ENCODE measurements at regions not wholly inside any gene's neighbourhood (a gene's known extent, or its start where the extent isn't known, plus 50 kb on each side); places are given as distances from the start of the nearest gene placed in this dataset.
"Not testable (repeated sequence)": the region's sequence is repeated elsewhere in the genome, so short reads cannot be mapped to it uniquely, and the experiment has no call there.

- DNase-seq, result no peak
- no peak for TF ChIP-seq CTCF (IDR thresholded peaks at IDR 0.05; ENCODE audit: low read depth, low read length, missing control alignments)
- in situ Hi-C loops (cut with HindIII; ENCODE audit: low pct_ligation_motif_present, low sequenced_read_pairs), result no loop called here
- H3K27ac ChIP-seq, result no peak overlapping the region
- H3K4me3 ChIP-seq (ENCODE audit: low read depth, low read length), result no peak overlapping the region
- H3K27me3 ChIP-seq (replicated peaks), result no peaks in the 10 kb centered on the region
- H3K36me3 ChIP-seq (replicated peaks), result no peaks in the 10 kb centered on the region
Observed at GRCh38 chr4:116547632-116548031, 537.7 kb downstream of the TRAM1L1 start.

- TF ChIP-seq CTCF (IDR thresholded peaks at IDR 0.05; ENCODE audit: low read depth, low read length, missing control alignments), result no peak
- no peaks in the 10 kb centered on the region for H3K36me3 ChIP-seq (replicated peaks)
- H3K27me3 ChIP-seq (replicated peaks), result no peaks in the 10 kb centered on the region
- H3K4me3 ChIP-seq (ENCODE audit: low read depth, low read length), result no peak overlapping the region
- in situ Hi-C loops (cut with HindIII; ENCODE audit: low pct_ligation_motif_present, low sequenced_read_pairs), result no loop called here
- DNase-seq, result no peak
- H3K27ac ChIP-seq, result no peak overlapping the region
Observed at GRCh38 chr4:116546759-116547158, 538.6 kb downstream of the TRAM1L1 start.

GRCh38 chr4:116544946-116545345 lies 540.4 kb downstream of the TRAM1L1 start:
- TF ChIP-seq CTCF (IDR thresholded peaks at IDR 0.05; ENCODE audit: low read depth, low read length, missing control alignments), result no peak

GRCh38 chr4:116539744-116540143 lies 545.6 kb downstream of the TRAM1L1 start:
- no peak overlapping the region for H3K27ac ChIP-seq
- in situ Hi-C loops (cut with HindIII; ENCODE audit: low pct_ligation_motif_present, low sequenced_read_pairs), result no loop called here
- H3K27me3 ChIP-seq (replicated peaks), result no peaks in the 10 kb centered on the region
- no peak for TF ChIP-seq CTCF (IDR thresholded peaks at IDR 0.05; ENCODE audit: low read depth, low read length, missing control alignments)
- DNase-seq, result no peak
- no peak overlapping the region for H3K4me3 ChIP-seq (ENCODE audit: low read depth, low read length)
- no peaks in the 10 kb centered on the region for H3K36me3 ChIP-seq (replicated peaks)

More at GRCh38 chr4:116544946-116545345, 540.4 kb downstream of the TRAM1L1 start:
- in situ Hi-C loops (cut with HindIII; ENCODE audit: low pct_ligation_motif_present, low sequenced_read_pairs), result no loop called here
- Histone ChIP-seq H3K4me3 (ENCODE audit: low read depth, low read length) (no peak overlapping the region), H3K27me3 (replicated peaks) (no peaks in the 10 kb centered on the region), H3K27ac (no peak overlapping the region), H3K36me3 (replicated peaks) (no peaks in the 10 kb centered on the region)
- no peak for DNase-seq

GRCh38 chr4:116537828-116538227 lies 547.5 kb downstream of the TRAM1L1 start:
- DNase-seq, result no peak
- in situ Hi-C loops (cut with HindIII; ENCODE audit: low pct_ligation_motif_present, low sequenced_read_pairs), result no loop called here
- no peaks in the 10 kb centered on the region for H3K36me3 ChIP-seq (replicated peaks)
- H3K27ac ChIP-seq, result no peak overlapping the region
- no peaks in the 10 kb centered on the region for H3K27me3 ChIP-seq (replicated peaks)
- no peak for TF ChIP-seq CTCF (IDR thresholded peaks at IDR 0.05; ENCODE audit: low read depth, low read length, missing control alignments)
- no peak overlapping the region for H3K4me3 ChIP-seq (ENCODE audit: low read depth, low read length)

GRCh38 chr4:116536024-116536423 lies 549.4 kb downstream of the TRAM1L1 start:
- in situ Hi-C loops (cut with HindIII; ENCODE audit: low pct_ligation_motif_present, low sequenced_read_pairs); H3K36me3 ChIP-seq (replicated peaks); H3K4me3 ChIP-seq (ENCODE audit: low read depth, low read length); H3K27ac ChIP-seq; DNase-seq; H3K27me3 ChIP-seq (replicated peaks): not testable (repeated sequence)

Measured in brain microvascular endothelial cell (primary cell).